Omental fat pad (tissue), 3 donors: ENCODE measurements at regions not wholly inside any gene's neighbourhood (a gene's known extent, or its start where the extent isn't known, plus 50 kb on each side); places are given as distances from the start of the nearest gene placed in this dataset.
A peak's percentile ranks its signal among the peaks of the same experiment; 100 is the strongest.

Experiments
- ATAC-seq: fragments of 150-250 bp; one replicate; pipeline ENCODE4 v1.9.1; 2016; ENCODE audit warnings: mild to moderate bottlenecking, moderate library complexity; ENCODE audit not compliant: low FRiP score
- DNase-seq: peaks from one replicate; pipeline ENCODE4 v3.0.0-alpha.2; 2019; ENCODE audit warnings: low spot score
- CTCF ChIP-seq, 3 donors: fragments of 450-650 bp; IDR thresholded peaks; one replicate each; pipeline ENCODE4 v1.5.1; 2016 to 2017; ENCODE audit warnings: antibody characterized with exemption in 3 of 3, mild to moderate bottlenecking in 3 of 3, moderate library complexity in 2 of 3

GRCh38 chr6:77299931-77300330 lies 163.4 kb downstream of the HTR1B start:
- ATAC-seq: no peak
- DNase-seq: no peak
- no peak for TF ChIP-seq CTCF (IDR thresholded peaks at IDR 0.05)

GRCh38 chr6:77298283-77298682 lies 165.0 kb downstream of the HTR1B start:
- DNase-seq (no peak), ATAC-seq (no peak)
- no peak for TF ChIP-seq CTCF (IDR thresholded peaks at IDR 0.05)

GRCh38 chr6:77292564-77293546 lies 170.4 kb downstream of the HTR1B start:
- ATAC-seq: peak; percentile 78
- no peak for TF ChIP-seq CTCF (IDR thresholded peaks at IDR 0.05)

GRCh38 chr6:77290798-77291197 lies 172.5 kb downstream of the HTR1B start:
- no peak for ATAC-seq
- no peak for TF ChIP-seq CTCF (IDR thresholded peaks at IDR 0.05)
- no peak for DNase-seq

More at GRCh38 chr6:77292564-77293546, 170.4 kb downstream of the HTR1B start:
- no peak for DNase-seq

- ATAC-seq (no peak), DNase-seq (no peak)
- no peak for TF ChIP-seq CTCF (IDR thresholded peaks at IDR 0.05)
Measured at GRCh38 chr6:77286541-77286940, 176.8 kb downstream of the HTR1B start.

- no peak for TF ChIP-seq CTCF (IDR thresholded peaks at IDR 0.05)
- ATAC-seq: no peak
- DNase-seq: no peak
Measured at GRCh38 chr6:77273929-77274328, 189.4 kb downstream of the HTR1B start.

- DNase-seq (no peak), ATAC-seq (no peak)
- no peak for TF ChIP-seq CTCF (IDR thresholded peaks at IDR 0.05)
Measured at GRCh38 chr6:77264970-77265369, 198.3 kb downstream of the HTR1B start.
